ENCODE measurements at regions not wholly inside any gene's neighbourhood (a gene's known extent, or its start where the extent isn't known, plus 50 kb on each side); places are given as distances from the start of the nearest gene placed in this dataset.
"Not testable (repeated sequence)": the region's sequence is repeated elsewhere in the genome, so short reads cannot be mapped to it uniquely, and the experiment has no call there.

DNA sequence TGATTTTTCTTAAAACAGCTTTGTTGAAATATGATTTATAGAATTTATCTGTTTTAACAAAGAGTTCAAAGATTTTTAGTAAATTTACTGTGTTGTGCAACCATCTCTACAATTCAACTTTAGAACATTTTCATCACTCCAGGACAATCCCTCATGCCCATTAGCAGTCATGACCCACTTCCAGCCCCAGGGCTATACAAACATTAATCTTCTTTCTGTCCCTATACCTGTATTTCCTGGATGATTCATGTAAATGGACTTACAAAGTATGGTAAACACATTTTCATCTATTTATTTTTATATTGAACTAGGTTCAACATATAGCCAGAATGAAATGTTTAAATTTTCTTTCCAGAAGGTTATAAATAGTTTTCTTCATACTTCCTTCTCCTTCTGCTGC is 127.8 kb upstream of the CCDC180 start:
- DNase-seq (ENCODE audit: low read depth): no peak
- TF ChIP-seq, protein P1, sequence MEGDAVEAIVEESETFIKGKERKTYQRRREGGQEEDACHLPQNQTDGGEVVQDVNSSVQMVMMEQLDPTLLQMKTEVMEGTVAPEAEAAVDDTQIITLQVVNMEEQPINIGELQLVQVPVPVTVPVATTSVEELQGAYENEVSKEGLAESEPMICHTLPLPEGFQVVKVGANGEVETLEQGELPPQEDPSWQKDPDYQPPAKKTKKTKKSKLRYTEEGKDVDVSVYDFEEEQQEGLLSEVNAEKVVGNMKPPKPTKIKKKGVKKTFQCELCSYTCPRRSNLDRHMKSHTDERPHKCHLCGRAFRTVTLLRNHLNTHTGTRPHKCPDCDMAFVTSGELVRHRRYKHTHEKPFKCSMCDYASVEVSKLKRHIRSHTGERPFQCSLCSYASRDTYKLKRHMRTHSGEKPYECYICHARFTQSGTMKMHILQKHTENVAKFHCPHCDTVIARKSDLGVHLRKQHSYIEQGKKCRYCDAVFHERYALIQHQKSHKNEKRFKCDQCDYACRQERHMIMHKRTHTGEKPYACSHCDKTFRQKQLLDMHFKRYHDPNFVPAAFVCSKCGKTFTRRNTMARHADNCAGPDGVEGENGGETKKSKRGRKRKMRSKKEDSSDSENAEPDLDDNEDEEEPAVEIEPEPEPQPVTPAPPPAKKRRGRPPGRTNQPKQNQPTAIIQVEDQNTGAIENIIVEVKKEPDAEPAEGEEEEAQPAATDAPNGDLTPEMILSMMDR (conservative IDR thresholded peaks at IDR 0.05; ENCODE audit: control insufficient read depth, insufficient read depth, low read depth, low read length): no peak
- H3K4me3 ChIP-seq (ENCODE audit: control insufficient read depth, low read depth, low read length): no peak overlapping the region

DNA sequence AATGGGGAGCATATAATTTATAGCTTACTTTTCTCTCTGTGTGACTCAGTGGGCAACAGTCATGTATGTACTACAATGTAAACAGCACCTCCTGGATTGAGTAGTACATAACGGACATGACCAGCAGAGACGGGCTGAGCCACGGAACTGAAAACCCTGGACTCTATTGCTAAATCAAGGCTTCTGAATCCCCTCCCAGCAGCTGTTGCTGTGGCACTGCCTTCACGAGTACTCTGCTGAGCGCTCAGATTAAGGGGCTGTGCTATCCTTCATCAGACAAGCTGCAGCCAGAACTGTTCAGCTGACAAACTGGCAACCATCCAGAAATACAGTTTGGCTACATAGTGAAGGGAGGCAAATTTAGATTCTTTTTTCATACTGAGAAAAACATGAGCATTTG is 131.3 kb upstream of the CCDC180 start:
- TF ChIP-seq, protein P1 (conservative IDR thresholded peaks at IDR 0.05; ENCODE audit: control insufficient read depth, insufficient read depth, low read depth, low read length): no peak
- no peak overlapping the region for H3K4me3 ChIP-seq (ENCODE audit: control insufficient read depth, low read depth, low read length)
- peak; percentile 1 for DNase-seq (ENCODE audit: low read depth)

DNA sequence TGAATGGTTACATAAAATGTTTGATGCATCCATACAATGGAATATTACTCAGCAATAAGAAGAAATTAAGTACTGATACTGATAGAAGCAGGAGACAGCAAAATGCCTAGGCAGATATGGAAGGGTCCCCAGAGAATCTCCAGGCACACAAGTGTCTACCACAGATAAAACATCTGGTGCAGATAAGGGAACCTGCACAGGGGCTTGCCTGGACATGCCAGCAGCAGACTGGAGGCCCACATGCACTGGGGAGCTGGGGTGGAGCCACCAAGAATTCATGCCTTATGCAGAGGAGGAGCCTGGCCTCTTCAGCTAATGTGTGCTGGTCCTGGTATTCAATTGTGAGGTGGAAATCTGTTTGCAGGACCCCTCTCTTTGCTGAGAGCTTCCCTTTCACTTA is 129.2 kb upstream of the CTSV start:
- not testable (repeated sequence) for H3K4me3 ChIP-seq (ENCODE audit: control insufficient read depth, low read depth, low read length)
- peak; percentile 6 for DNase-seq (ENCODE audit: low read depth)

DNA sequence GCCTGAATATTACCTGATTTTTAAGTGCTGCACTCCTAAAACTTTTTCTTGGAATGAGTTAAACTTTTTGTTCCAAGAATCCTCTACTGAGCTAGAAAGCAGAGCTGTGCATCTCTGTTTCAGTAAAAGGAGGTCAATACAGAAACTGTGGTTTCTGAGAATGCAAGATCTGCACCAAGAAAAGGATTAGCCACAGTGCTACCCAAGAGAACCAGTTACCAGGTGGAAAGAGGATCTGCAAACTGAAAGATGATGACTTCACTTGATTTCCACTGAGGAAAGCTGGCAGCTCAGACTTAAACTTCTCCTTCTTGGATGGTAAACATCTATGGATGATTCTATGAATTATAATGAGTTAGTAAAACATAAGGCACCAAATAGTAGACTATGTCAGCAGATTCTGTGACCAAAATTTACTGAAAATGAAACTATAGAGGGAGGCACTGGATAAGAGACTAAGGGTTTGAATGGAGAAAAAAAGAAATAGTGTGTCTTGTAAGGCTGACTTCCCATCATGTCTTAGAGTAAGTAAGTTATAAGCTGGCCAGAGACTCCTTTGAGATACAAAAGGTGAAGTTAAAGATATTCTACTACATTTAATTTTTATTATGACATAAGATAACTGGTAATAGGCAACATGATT is 127.7 kb upstream of the CTSV start:
- DNase-seq (ENCODE audit: low read depth); H3K4me3 ChIP-seq (ENCODE audit: control insufficient read depth, low read depth, low read length): not testable (repeated sequence)

DNA sequence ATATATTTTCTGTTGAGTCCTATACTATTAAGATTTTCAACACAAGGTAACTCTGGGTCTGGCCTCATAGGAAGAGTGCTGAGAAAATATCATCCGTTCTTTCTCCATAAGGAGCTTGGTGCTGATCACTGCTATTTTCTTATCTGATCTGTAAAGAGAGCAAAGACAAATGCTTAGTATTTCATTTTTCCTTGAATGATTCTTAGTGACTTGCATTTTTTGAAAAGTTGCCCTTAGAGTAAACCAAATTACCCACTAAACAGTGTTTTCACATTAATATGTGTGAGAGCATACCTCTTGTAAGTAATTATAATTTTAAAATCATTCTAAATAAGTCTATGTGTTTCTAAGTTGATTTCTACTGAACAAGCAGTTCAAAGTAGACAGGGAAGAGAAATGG is 121.3 kb upstream of the CTSV start:
- TF ChIP-seq, protein P1 (conservative IDR thresholded peaks at IDR 0.05; ENCODE audit: control insufficient read depth, insufficient read depth, low read depth, low read length): no peak
- no peak overlapping the region for H3K4me3 ChIP-seq (ENCODE audit: control insufficient read depth, low read depth, low read length)
- DNase-seq (ENCODE audit: low read depth): no peak

DNA sequence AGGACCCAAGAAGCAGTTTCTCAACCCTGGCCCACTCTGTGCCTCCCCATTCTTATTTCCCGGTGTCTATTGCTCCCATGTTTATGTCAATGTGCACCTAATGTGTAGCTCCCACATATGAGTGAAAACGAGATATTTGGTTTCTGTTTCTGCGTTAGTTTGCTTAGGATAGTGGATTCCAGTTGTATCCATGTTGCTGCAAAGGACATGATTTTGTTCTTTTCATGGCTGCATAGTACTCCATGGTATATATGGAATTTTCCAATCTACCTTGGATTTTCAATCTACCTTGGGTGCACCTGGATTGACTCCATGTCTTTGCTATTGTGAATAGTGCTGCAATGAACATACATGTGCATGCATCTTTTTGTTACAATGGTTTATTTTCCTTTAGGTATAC is 119.8 kb upstream of the CTSV start:
- DNase-seq (ENCODE audit: low read depth); H3K4me3 ChIP-seq (ENCODE audit: control insufficient read depth, low read depth, low read length): not testable (repeated sequence)

DNA sequence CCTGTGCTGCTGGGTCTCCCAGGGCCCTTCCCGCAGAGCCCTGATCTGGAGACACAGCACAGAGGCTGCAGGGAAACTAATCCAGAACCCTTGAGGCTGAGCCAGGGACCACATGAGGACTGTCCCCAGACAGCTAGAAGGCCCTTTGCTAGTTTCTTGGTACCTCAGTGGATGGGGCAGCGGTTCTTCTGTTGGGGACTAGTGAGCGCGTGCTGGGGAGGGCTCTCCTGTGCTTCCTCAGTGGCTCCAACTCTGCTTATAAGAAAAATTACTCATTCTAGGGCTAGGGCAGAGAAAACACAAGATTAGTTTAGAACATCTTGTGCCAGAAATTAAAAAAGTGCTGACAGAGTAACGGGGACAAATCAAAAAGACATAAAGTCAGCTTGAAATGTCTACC is 116.5 kb upstream of the CTSV start:
- not testable (repeated sequence) for DNase-seq (ENCODE audit: low read depth); H3K4me3 ChIP-seq (ENCODE audit: control insufficient read depth, low read depth, low read length)

DNA sequence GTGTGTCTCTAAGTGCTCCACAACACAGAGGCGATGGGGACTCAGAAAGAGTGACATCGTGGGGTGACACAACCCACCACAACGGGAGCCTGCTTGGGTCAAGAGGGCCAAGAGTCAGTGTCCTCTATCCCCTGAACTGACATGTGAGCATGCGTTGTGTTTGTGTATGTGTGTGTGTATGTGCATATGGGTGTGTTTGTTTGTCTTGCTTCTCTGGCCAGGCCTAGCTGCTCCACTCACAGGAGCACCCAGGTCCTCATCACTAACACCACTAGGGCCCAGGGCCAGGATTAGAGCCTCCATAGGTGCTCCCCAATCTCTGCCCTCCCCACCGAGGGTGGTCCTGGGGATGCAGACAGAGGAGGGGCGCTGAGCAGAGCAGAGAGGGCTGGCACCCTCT is 115.0 kb upstream of the CTSV start:
- TF ChIP-seq, protein P1 (conservative IDR thresholded peaks at IDR 0.05; ENCODE audit: control insufficient read depth, insufficient read depth, low read depth, low read length): no peak
- no peak overlapping the region for H3K4me3 ChIP-seq (ENCODE audit: control insufficient read depth, low read depth, low read length)
- no peak for DNase-seq (ENCODE audit: low read depth)

DNA sequence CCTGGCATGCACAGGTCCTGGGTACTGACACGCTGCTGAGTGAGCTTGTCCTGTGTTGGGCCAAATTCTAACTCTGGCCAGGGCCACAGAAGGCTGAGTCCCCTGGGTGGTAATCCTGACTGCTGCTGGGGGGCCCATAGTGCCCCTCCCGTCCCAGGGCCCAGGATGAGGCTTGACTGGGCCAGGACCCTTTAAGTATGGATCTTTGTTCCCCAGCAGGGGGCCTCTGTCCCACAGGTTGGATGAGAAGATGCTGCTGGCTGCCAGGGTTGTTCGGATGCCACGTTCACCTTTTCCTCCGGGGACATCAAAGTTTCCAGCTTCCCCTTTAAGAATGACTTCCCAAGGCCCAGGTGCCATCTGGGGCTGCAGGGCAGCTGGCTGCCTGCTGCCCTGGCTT is 114.2 kb upstream of the CTSV start:
- H3K4me3 ChIP-seq (ENCODE audit: control insufficient read depth, low read depth, low read length); DNase-seq (ENCODE audit: low read depth): not testable (repeated sequence)

DNA sequence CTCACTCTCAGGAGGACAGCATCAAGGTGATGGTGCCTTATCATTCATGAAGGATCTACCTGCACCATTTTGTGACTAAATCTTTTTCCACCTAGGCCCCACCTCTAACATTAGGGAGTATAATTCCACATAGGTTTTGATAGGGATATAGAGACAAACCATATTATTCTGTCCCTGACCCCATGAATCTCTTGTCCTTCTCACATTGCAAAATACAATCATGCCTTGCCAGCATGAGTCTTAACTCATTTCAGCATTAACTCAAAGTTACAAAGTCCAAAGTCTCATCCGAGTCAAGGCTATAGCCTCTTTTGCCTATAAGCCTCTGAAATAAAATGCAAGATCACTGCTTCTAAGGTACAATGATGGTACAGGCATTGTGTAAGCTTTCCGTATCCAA is 111.5 kb upstream of the CTSV start:
- not testable (repeated sequence) for DNase-seq (ENCODE audit: low read depth); H3K4me3 ChIP-seq (ENCODE audit: control insufficient read depth, low read depth, low read length)

DNA sequence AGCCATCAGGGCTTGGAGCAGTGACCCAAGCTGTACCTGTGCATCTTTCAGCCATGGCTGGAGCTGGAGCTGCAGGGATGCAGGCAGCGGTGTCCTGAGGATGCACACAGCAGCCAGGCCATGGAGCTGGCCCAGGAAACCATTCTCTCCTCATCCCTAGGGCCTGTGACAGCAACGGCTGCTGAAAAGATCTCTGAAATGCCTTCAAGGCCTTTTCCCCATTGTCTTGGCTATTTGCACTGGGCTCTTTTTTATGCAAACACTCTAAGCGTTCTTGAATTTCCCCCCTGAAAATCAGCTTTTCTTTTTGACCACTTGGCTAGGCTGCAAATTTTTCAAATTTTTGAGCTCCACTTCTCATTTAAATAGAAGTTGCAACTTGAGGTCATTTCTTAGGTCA is 109.5 kb upstream of the CTSV start:
- DNase-seq (ENCODE audit: low read depth): not testable (repeated sequence)

DNA sequence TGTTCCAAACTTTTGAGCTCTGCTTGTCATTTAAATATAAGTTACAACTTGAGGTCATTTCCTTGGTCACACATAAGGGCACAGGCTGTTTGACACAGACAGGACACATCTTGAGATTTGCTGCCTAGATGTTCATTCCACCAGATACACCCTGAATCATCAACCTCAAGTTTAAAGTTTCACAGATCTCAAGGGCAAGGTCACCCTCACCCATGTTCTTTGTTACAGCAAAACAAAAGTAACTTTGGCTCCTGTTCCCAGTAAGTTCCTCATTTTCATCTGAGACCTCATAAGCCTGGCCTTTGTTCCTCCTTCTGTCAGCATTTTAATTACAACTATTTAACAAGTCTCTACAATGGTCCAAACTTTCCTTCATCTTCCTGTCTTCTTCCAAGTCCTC is 106.7 kb upstream of the CTSV start:
- DNase-seq (ENCODE audit: low read depth): peak; percentile 0
- H3K4me3 ChIP-seq (ENCODE audit: control insufficient read depth, low read depth, low read length): not testable (repeated sequence)

More for the DNA sequence above, 109.5 kb upstream of the CTSV start:
- not testable (repeated sequence) for H3K4me3 ChIP-seq (ENCODE audit: control insufficient read depth, low read depth, low read length)

Measured in fibroblast of mammary gland (primary cell).